ENCODE measurements at regions not wholly inside any gene's neighbourhood (a gene's known extent, or its start where the extent isn't known, plus 50 kb on each side); places are given as distances from the start of the nearest gene placed in this dataset.

DNA sequence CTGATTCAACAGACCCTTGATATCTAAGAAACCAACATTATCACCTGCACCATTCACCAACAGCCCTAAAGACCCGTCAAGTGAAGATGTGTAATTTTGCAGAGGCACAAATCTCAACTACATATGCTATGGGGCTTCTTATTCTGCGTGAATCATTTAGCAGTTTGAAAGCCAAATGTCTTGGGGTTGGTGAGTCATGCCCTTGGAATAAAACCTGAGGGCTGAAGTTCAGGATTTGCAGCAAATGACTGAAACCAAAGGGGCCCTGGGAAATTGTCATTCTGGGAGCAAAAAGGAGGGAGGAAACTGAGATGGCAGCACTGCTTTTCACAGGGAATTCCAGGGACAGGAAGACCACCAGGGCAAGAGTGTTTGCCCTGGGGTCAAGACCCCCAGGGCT lies 79.2 kb upstream of the TNR start:
- DNase-seq = no peak

DNA sequence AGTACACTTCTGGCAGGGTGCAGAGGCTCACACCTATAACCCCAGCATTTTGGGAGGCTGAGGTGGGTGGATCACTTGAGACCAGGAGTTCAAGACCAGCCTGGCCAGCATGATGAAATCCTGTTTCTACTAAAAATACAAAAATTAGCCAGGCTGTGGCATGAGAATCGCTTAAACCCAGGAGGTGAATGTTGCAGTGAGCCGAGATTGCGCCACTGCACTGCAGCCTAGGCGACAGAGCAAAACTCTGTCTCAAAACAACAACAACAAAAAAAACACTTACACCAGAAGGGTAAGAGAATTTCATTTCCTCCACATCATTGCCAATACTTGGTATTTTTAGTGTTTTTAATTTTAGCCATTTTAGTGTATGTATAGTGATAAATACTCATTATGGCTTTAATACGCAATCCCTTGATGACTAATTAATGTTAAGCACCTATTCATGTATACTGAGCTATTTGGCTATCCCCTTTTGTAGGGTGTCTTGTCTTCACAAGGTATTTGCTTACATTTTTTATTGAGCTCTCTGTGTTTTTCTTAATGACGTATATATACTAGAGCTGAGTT lies 77.1 kb upstream of the TNR start:
- DNase-seq = no peak

DNA sequence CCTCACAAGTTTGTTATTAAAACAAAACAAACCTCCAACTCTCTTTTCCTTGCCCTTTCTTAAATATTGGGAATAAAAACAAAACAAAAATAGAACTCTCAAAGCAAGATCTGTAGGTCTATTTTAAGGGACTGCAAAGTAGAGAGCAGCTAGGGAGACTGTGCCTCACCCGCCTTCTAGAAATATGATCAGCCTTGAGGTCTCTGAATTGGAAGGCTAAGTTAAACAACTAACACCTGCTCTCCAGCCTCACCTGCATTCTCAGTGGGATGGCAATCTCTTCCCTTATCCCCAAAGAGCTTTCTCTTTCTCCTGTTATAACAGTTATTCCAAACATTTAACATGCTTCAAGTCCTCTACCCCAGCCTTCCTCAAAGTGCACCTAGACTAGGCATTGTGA lies 75.5 kb upstream of the TNR start:
- no peak for DNase-seq

- DNase-seq = no peak
Observed at GRCh38 chr1:175817445-175817844, 74.0 kb upstream of the TNR start.

GRCh38 chr1:175814885-175815284 lies 71.5 kb upstream of the TNR start:
- DNase-seq = no peak

DNA sequence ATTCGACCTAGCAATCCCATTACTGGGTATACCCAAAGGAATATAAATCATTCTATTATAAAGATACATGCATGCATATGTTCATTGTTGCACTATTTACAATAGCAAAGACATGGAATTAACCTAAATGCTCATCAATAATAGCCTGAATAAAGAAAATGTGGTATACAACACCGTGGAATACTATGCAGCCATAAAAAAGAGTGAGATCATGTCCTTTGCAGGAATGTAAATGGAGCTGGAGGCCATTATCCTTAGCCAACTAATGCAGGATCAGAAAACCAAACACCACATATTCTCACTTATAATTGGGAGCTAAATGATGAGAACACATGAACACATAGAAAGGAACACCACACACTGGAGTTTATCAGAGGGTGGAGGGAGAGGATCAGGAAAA lies 69.5 kb upstream of the TNR start:
- DNase-seq = no peak

- no peak for DNase-seq
Observed at GRCh38 chr1:175810305-175810704, 66.9 kb upstream of the TNR start.

DNA sequence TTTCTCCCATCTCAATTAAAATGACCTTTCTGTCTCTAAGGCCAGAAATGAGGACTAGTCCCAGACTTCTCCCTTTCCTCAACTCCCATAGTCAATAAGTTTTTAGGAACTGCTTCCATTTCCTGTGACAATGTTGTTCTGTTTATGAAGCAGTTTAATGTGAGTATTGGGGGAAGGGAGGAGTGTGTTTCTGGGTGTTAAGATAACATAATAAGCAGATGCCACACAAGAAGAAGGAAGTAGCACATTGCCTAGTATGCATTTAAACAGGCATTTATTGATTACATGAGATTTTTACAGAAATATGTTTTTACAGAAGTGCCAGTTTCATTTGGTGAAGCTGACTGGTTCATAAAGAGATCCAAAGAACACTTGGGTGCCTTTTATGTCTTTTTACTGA lies 65.6 kb upstream of the TNR start:
- no peak for DNase-seq

GRCh38 chr1:175808573-175808972 lies 65.2 kb upstream of the TNR start:
- no peak for DNase-seq

DNA sequence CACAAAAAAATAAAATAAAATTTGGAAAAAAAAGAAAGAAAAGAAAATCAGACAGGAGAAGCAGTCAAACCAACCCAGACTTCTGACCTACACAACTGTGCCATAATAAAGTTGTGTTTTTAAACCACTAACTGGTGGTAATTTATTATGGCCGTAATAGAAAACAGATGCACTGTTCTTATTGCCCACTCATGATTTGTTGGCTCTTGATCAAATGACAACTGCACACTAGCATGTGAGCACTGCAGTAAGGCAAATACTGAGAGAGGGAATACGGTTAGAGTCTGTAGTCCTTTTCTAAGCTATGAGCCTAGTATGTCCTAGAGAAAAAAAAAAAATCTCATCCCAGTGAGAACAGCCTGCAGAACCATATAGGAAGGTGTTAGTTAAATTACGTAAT lies 61.2 kb upstream of the TNR start:
- no peak for DNase-seq

GRCh38 chr1:175803413-175803812 lies 60.0 kb upstream of the TNR start:
- DNase-seq = no peak

- DNase-seq = no peak
Observed at GRCh38 chr1:175802407-175803123, 59.2 kb upstream of the TNR start.

GRCh38 chr1:175801979-175802378 lies 58.6 kb upstream of the TNR start:
- DNase-seq = no peak

DNA sequence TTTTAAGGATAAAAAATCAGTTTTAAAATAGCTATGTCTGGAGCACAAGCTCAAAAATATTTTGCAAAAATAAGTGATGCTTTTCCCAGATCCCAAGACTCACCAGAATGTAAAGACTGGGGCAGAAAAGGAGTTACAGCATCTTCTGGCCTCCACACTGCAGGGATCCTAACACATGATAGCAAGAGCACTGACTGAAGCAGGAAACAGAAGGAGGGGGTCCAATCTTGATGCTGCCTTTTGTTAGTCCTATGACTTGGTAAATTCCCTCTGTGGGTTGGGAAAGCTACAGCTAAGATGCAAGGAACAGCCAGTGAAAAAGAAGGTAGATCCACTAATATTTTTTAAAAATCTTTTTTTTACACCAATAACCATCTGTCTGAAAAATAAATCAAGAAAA lies 54.2 kb upstream of the TNR start:
- DNase-seq = no peak

- DNase-seq = no peak
Observed at GRCh38 chr1:175794586-175794985, 51.2 kb upstream of the TNR start.

DNA sequence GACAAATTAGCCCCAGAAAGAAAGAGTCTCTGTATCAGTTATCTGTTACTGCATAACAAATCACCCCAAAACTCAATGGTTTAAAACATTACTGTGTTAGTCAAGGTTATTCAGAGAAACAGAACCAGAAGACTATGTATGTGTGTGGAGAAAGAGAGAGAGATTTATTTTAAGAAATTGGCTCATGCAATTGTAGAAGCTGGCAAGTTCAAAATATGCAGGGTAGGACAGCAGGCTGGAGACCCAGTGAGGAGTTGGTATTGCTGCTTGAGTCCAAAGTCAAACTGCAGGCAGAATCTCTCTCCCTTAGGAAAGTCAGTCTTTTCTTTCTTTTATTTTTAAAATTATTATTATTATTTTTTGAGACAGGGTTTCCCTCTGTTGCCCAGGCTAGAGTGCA lies 50.2 kb upstream of the TNR start:
- no peak for DNase-seq
